H9 (cell line): ENCODE measurements at regions not wholly inside any gene's neighbourhood (a gene's known extent, or its start where the extent isn't known, plus 50 kb on each side); places are given as distances from the start of the nearest gene placed in this dataset.
A peak's percentile ranks its signal among the peaks of the same experiment; 100 is the strongest.

Experiments
- DNase-seq: peaks from one replicate; pipeline ENCODE4 v3.0.0-alpha.2; 2017
- H2AFZ ChIP-seq: one replicate; pipeline ENCODE4 v1.6.1; 2013; ENCODE audit warnings: mild to moderate bottlenecking, low read length, control low read depth, moderate library complexity
- H2AK5ac ChIP-seq: 2 replicates; pipeline ENCODE4 v1.6.1; 2013; ENCODE audit warnings: low read length, control low read depth, mixed read lengths; ENCODE audit not compliant: insufficient read length
- H2BK120ac ChIP-seq: one replicate; pipeline ENCODE4 v1.6.1; 2013; ENCODE audit warnings: low read depth, mild to moderate bottlenecking, low read length, control low read depth, inconsistent platforms; ENCODE audit not compliant: poor library complexity, severe bottlenecking
- H2BK12ac ChIP-seq: 2 replicates; pipeline ENCODE4 v1.6.1; 2013; ENCODE audit warnings: low read length, control low read depth, mixed read lengths, low read depth; ENCODE audit not compliant: insufficient read length
- H2BK15ac ChIP-seq: 2 replicates; pipeline ENCODE4 v1.6.1; 2013; ENCODE audit warnings: low read depth, low read length, control low read depth
- H2BK20ac ChIP-seq: one replicate; pipeline ENCODE4 v1.6.1; 2013; ENCODE audit warnings: low read depth, mild to moderate bottlenecking, low read length, control low read depth, inconsistent platforms; ENCODE audit not compliant: poor library complexity, severe bottlenecking
- H2BK5ac ChIP-seq: 2 replicates; pipeline ENCODE4 v1.6.1; 2013; ENCODE audit warnings: low read length, control low read depth, mixed read lengths; ENCODE audit not compliant: insufficient read length
- H3K14ac ChIP-seq: 2 replicates; pipeline ENCODE4 v1.6.1; 2013; ENCODE audit warnings: low read length, control low read depth; ENCODE audit not compliant: insufficient read depth
- H3K18ac ChIP-seq: 2 replicates; pipeline ENCODE4 v1.6.1; 2013; ENCODE audit warnings: low read depth, mild to moderate bottlenecking, mixed read lengths, low read length, control low read depth; ENCODE audit not compliant: insufficient read length
- H3K23ac ChIP-seq: 2 replicates; pipeline ENCODE4 v1.6.1; 2013; ENCODE audit warnings: low read length, control low read depth, mixed read lengths, low read depth; ENCODE audit not compliant: insufficient read length
- H3K23me2 ChIP-seq: 2 replicates; pipeline ENCODE4 v1.6.1; 2013; ENCODE audit warnings: low read depth, mild to moderate bottlenecking, mixed read lengths, low read length, control low read depth; ENCODE audit not compliant: insufficient read length, poor library complexity, severe bottlenecking
- H3K27ac ChIP-seq: 2 replicates; pipeline ENCODE4 v1.5.1; 2013; ENCODE audit warnings: low read length, control low read depth, mixed read lengths, low read depth; ENCODE audit not compliant: insufficient read length
- H3K27me3 ChIP-seq: 2 replicates; pipeline ENCODE4 v1.6.1; 2013; ENCODE audit warnings: low read length, control low read depth, inconsistent platforms; ENCODE audit not compliant: insufficient read depth
- H3K4ac ChIP-seq: 2 replicates; pipeline ENCODE4 v1.6.1; 2013; ENCODE audit warnings: low read depth, mild to moderate bottlenecking, control low read depth, inconsistent platforms, low read length, moderate library complexity
- H3K4me1 ChIP-seq: 2 replicates; pipeline ENCODE4 v1.6.1; 2013; ENCODE audit warnings: low read length, control low read depth, inconsistent platforms; ENCODE audit not compliant: insufficient read depth
- H3K4me2 ChIP-seq: 2 replicates; pipeline ENCODE4 v1.6.1; 2013; ENCODE audit warnings: low read length, control low read depth, mixed read lengths; ENCODE audit not compliant: insufficient read length, insufficient read depth
- H3K56ac ChIP-seq: 2 replicates; pipeline ENCODE4 v1.6.1; 2013; ENCODE audit warnings: low read depth, mild to moderate bottlenecking, mixed read lengths, low read length, control low read depth; ENCODE audit not compliant: insufficient read length
- H3K79me1 ChIP-seq: 2 replicates; pipeline ENCODE4 v1.6.1; 2013; ENCODE audit warnings: low read depth, mild to moderate bottlenecking, moderate library complexity, low read length, control low read depth, inconsistent platforms; ENCODE audit not compliant: insufficient read depth, poor library complexity, severe bottlenecking
- H3K79me2 ChIP-seq: 2 replicates; pipeline ENCODE4 v1.6.1; 2013; ENCODE audit warnings: low read length, control low read depth, inconsistent platforms; ENCODE audit not compliant: insufficient read depth
- H3K9ac ChIP-seq: 2 replicates; pipeline ENCODE4 v1.6.1; 2013; ENCODE audit warnings: low read length, control low read depth, mixed read lengths; ENCODE audit not compliant: insufficient read length; ENCODE audit errors: extremely low read depth
- H3K9me3 ChIP-seq: one replicate; pipeline ENCODE4 v1.6.1; 2013; ENCODE audit warnings: low read depth, low read length, inconsistent platforms; ENCODE audit not compliant: control insufficient read depth
- H3T11ph ChIP-seq: one replicate; pipeline ENCODE4 v1.6.1; 2013; ENCODE audit warnings: mild to moderate bottlenecking, low read length, control low read depth, inconsistent platforms
- H4K20me1 ChIP-seq: one replicate; pipeline ENCODE4 v1.6.1; 2013; ENCODE audit not compliant: control insufficient read depth, insufficient read length, insufficient read depth
- H4K5ac ChIP-seq: 2 replicates; pipeline ENCODE4 v1.6.1; 2013; ENCODE audit warnings: low read depth, mild to moderate bottlenecking, mixed read lengths, low read length, control low read depth; ENCODE audit not compliant: insufficient read length
- H4K8ac ChIP-seq: replicated peaks from 2 replicates; pipeline ENCODE4 v1.6.1; 2013; ENCODE audit warnings: low read length, control low read depth, mixed read lengths, low read depth; ENCODE audit not compliant: insufficient read length
- H4K91ac ChIP-seq: 2 replicates; pipeline ENCODE4 v1.6.1; 2013; ENCODE audit warnings: low read depth, mild to moderate bottlenecking, moderate library complexity, mixed read lengths, low read length, control low read depth; ENCODE audit not compliant: insufficient read length
- H3K27ac Mint-ChIP-seq, 3 experiments: 2 replicates in 2 of 3; 3 replicates in 1 of 3; pipeline ENCODE4 v1.8.0; 2020 to 2021; ENCODE audit warnings: mixed read lengths in 3 of 3, mild to moderate bottlenecking in 1 of 3, moderate library complexity in 1 of 3
- H3K27me3 Mint-ChIP-seq: 2 replicates; pipeline ENCODE4 v1.8.0; 2021; ENCODE audit warnings: low read depth, mild to moderate bottlenecking, moderate library complexity, mixed read lengths
- H3K36me3 Mint-ChIP-seq, 3 experiments: 2 replicates in 2 of 3; 3 replicates in 1 of 3; pipeline ENCODE4 v1.8.0; 2020 to 2021; ENCODE audit warnings: low read depth in 3 of 3, mixed read lengths in 3 of 3; ENCODE audit not compliant: insufficient read depth in 1 of 3
- H3K4me1 Mint-ChIP-seq, 2 experiments: 2 replicates each; pipeline ENCODE4 v1.8.0; 2020; ENCODE audit warnings: mixed read lengths in 2 of 2
- H3K4me3 Mint-ChIP-seq, 2 experiments: 2 replicates in 1 of 2; 3 replicates in 1 of 2; pipeline ENCODE4 v1.8.0; 2020 to 2021; ENCODE audit warnings: mild to moderate bottlenecking in 2 of 2, mixed read lengths in 2 of 2, moderate library complexity in 1 of 2
- H3K9me3 Mint-ChIP-seq, 2 experiments: 2 replicates in 1 of 2; 3 replicates in 1 of 2; pipeline ENCODE4 v1.8.0; 2020; ENCODE audit warnings: mild to moderate bottlenecking in 2 of 2, mixed read lengths in 2 of 2, moderate library complexity in 1 of 2
- WGBS: extraction: QIAGEN DNeasy Blood & Tissue Kit; methylation state at CpG from one replicate; pipeline ENCODE4 v1.1.7; 2013; ENCODE audit warnings: missing lambda C conversion rate, low lambda C conversion rate, mixed read lengths; ENCODE audit not compliant: insufficient read length; ENCODE audit errors: extremely low coverage; 5-methylcytosine and 5-hydroxymethylcytosine counted together
- TF ChIP-seq, protein P1 (sequence below): fragments of 200-600 bp; sonication (generic); conservative IDR thresholded peaks from 3 replicates; pipeline ENCODE4 v1.8.0; 2021; ENCODE audit warnings: antibody characterized with exemption, mild to moderate bottlenecking

GRCh38 chr14:65819569-65819968 is 407.0 kb downstream of the FUT8 start:
- Histone ChIP-seq H4K91ac (no peak overlapping the region), H4K20me1 (no peaks in the 10 kb centered on the region), H3K14ac (no peak overlapping the region), H3K27ac (no peak overlapping the region), H2BK20ac (no peak overlapping the region), H3K9me3 (no peaks in the 10 kb centered on the region), H3K4me2 (no peak overlapping the region), H3K23ac (no peak overlapping the region), H3K79me1 (no peaks in the 10 kb centered on the region), H4K5ac (no peak overlapping the region), H3K4me1 (peaks cover 11% of the 10 kb centered on the region; the same call in 1 of the 2 replicates), H3K18ac (no peak overlapping the region), H2BK15ac (no peak overlapping the region), H3T11ph (no peak overlapping the region), H3K27me3 (no peaks in the 10 kb centered on the region), H3K4ac (no peak overlapping the region), H3K23me2 (no peaks in the 10 kb centered on the region), H2AFZ (no peak overlapping the region), H4K8ac (no peak overlapping the region), H3K79me2 (no peaks in the 10 kb centered on the region), H3K56ac (no peak overlapping the region), H3K9ac (no peak overlapping the region), H2BK5ac (no peak overlapping the region), H2AK5ac (no peak overlapping the region), H2BK12ac (no peak overlapping the region), H2BK120ac (no peak overlapping the region)
- no peak overlapping the region for H3K4me3 Mint-ChIP-seq
- H3K27me3 Mint-ChIP-seq: no peaks in the 10 kb centered on the region; the same call in 1 of the 2 replicates
- peak overlapping the region in 1 of 3 experiments; percentile 3; a peak in 1 of 7 replicates for H3K27ac Mint-ChIP-seq
- no peak for DNase-seq
- TF ChIP-seq, protein P1, sequence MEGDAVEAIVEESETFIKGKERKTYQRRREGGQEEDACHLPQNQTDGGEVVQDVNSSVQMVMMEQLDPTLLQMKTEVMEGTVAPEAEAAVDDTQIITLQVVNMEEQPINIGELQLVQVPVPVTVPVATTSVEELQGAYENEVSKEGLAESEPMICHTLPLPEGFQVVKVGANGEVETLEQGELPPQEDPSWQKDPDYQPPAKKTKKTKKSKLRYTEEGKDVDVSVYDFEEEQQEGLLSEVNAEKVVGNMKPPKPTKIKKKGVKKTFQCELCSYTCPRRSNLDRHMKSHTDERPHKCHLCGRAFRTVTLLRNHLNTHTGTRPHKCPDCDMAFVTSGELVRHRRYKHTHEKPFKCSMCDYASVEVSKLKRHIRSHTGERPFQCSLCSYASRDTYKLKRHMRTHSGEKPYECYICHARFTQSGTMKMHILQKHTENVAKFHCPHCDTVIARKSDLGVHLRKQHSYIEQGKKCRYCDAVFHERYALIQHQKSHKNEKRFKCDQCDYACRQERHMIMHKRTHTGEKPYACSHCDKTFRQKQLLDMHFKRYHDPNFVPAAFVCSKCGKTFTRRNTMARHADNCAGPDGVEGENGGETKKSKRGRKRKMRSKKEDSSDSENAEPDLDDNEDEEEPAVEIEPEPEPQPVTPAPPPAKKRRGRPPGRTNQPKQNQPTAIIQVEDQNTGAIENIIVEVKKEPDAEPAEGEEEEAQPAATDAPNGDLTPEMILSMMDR: no peak
- H3K4me1 Mint-ChIP-seq: peaks cover 8 to 9% of the 10 kb centered on the region in 2 experiments
- H3K36me3 Mint-ChIP-seq: peaks cover 0 to 3% (median 0%) of the 10 kb centered on the region in 3 experiments; a peak in 1 of 7 replicates
- WGBS: no CpG with 5 or more reads among the region's 5 CpGs
- H3K9me3 Mint-ChIP-seq: no peaks in the 10 kb centered on the region; a peak in 1 of 5 replicates
